HepG2 (cell line): ENCODE measurements at regions not wholly inside any gene's neighbourhood (a gene's known extent, or its start where the extent isn't known, plus 50 kb on each side); places are given as distances from the start of the nearest gene placed in this dataset.

Experiments used
- ATAC-seq: fragments of 200-7000 bp; cut with Tn5 transposase; 3 replicates; pipeline ENCODE4 v1.9.1; 2020; ENCODE audit warnings: mild to moderate bottlenecking, moderate library complexity
- BruUV-seq: library from RNA; stranded (reverse); fragments of 400-500 nt; replicated peaks from 2 replicates; lab custom pipeline; 2021; lab: Mats Ljungman, UMichigan
- CTCF ChIA-PET: fragments of 300-600 bp; formaldehyde crosslinking; extraction: SDS; loops from one replicate; lab custom pipeline; 2021; ENCODE audit warnings: low total read pairs, inconsistent platforms, low intra/inter-chr PET ratio; lab: Yijun Ruan, JAX
- POLR2A ChIA-PET: fragments of 350-600 bp; sonication (Branson Sonifier 250); formaldehyde crosslinking; loops from one replicate; lab custom pipeline; 2020; ENCODE audit warnings: antibody characterized with exemption, inconsistent platforms; lab: Yijun Ruan, JAX
- DNase-seq: peaks from one replicate; pipeline ENCODE4 v3.0.0-alpha.2; 2015; ENCODE audit warnings: low spot score
- FAIRE-seq: peaks from 3 replicates; lab custom pipeline; 2011; peaks lifted over from hg19 to GRCh38; lab: Jason Lieb, UNC
- H2AFZ ChIP-seq: one replicate; pipeline ENCODE4 v1.6.1; 2011; ENCODE audit warnings: low read length, inconsistent platforms
- H3K27ac ChIP-seq: fragments of 300-600 bp; 3 replicates; pipeline ENCODE4 v1.8.0; 2011; ENCODE audit warnings: mixed run types, mild to moderate bottlenecking, mixed read lengths, low read length, inconsistent platforms; ENCODE audit not compliant: insufficient read depth; ENCODE audit errors: extremely low read length
- H3K27me3 ChIP-seq, 2 experiments: fragments of 200-600 bp in 1 of 2; 2 replicates in 1 of 2; 3 replicates in 1 of 2; pipeline versions ENCODE4 v1.6.0 to v1.8.0; 2011; ENCODE audit warnings: low read length in 2 of 2, mild to moderate bottlenecking in 2 of 2, moderate library complexity in 2 of 2, inconsistent platforms in 1 of 2; ENCODE audit not compliant: insufficient read depth in 2 of 2, control insufficient read depth in 1 of 2
- H3K36me3 ChIP-seq, 2 experiments: fragments of 200-600 bp in 1 of 2; replicated peaks in 1 of 2; 2 replicates in 1 of 2; 3 replicates in 1 of 2; pipeline versions ENCODE4 v1.5.1 to v1.8.0; 2011; ENCODE audit warnings: low read length in 2 of 2, inconsistent platforms in 1 of 2; ENCODE audit not compliant: insufficient read depth in 2 of 2, control insufficient read depth in 1 of 2
- H3K4me1 ChIP-seq: 2 replicates; pipeline ENCODE4 v1.5.1; 2012; ENCODE audit warnings: low read length, inconsistent platforms; ENCODE audit not compliant: insufficient read depth
- H3K4me2 ChIP-seq: 2 replicates; pipeline ENCODE4 v1.6.0; 2011; ENCODE audit warnings: low read depth, low read length, inconsistent platforms
- H3K4me3 ChIP-seq, 3 experiments: fragments of 200-600 bp in 1 of 3; sonication (generic), shearing (Covaris generic) in 1 of 3; replicated peaks in 1 of 3; 2 replicates each; pipeline ENCODE4 v1.5.1; 2011 to 2016; ENCODE audit warnings: low read length in 3 of 3, inconsistent platforms in 2 of 3, low read depth in 2 of 3, mild to moderate bottlenecking in 2 of 3, control low read depth in 1 of 3, mixed read lengths in 1 of 3; ENCODE audit not compliant: insufficient read depth in 1 of 3
- H3K79me2 ChIP-seq: one replicate; pipeline ENCODE4 v1.6.1; 2011; ENCODE audit warnings: low read length, inconsistent platforms; ENCODE audit not compliant: insufficient read depth
- H3K9ac ChIP-seq: 2 replicates; pipeline ENCODE4 v1.6.0; 2011; ENCODE audit warnings: mild to moderate bottlenecking, low read depth, low read length, inconsistent platforms; ENCODE audit not compliant: insufficient read depth
- H3K9me3 ChIP-seq: 2 replicates; pipeline ENCODE4 v1.5.1; 2012; ENCODE audit warnings: mild to moderate bottlenecking, low read length
- H4K20me1 ChIP-seq: 2 replicates; pipeline ENCODE4 v1.6.0; 2011; ENCODE audit warnings: inconsistent platforms, mild to moderate bottlenecking, low read length, moderate library complexity; ENCODE audit not compliant: insufficient read depth
- ATAD3A ChIP-seq: sonication (generic); formaldehyde crosslinking; IDR thresholded peaks from 2 replicates; pipeline ENCODE4 v1.4.0; 2020; ENCODE audit warnings: missing genetic modification reagents
- PBX2 ChIP-seq: IDR thresholded peaks from 2 replicates; pipeline ENCODE4 v1.6.1; 2016; ENCODE audit warnings: control low read depth
- SUZ12 ChIP-seq: fragments of 150-350 bp; IDR thresholded peaks from 2 replicates; pipeline ENCODE4 v1.6.1; 2014; ENCODE audit warnings: low read depth, low read length
- TBX2 ChIP-seq: sonication (generic); formaldehyde crosslinking; IDR thresholded peaks from 2 replicates; pipeline ENCODE4 v1.5.0; 2020; ENCODE audit warnings: missing genetic modification reagents, mild to moderate bottlenecking, borderline replicate concordance
- ZBTB49 ChIP-seq: sonication (generic); formaldehyde crosslinking; IDR thresholded peaks from 2 replicates; pipeline ENCODE4 v1.4.0; 2020; ENCODE audit warnings: missing genetic modification reagents, borderline replicate concordance
- WGBS: methylation state at CpG from one replicate; pipeline ENCODE4 v1.1.6; 2017; ENCODE audit warnings: low lambda C conversion rate; 5-methylcytosine and 5-hydroxymethylcytosine counted together
- in situ Hi-C: cut with HindIII; loops from 2 replicates; pipeline ENCODE4 v1.10.0; 2017; ENCODE audit warnings: low pct_unique_long_range_greater_than_20kb; ENCODE audit not compliant: extremely low pct_ligation_motif_present
- intact Hi-C: fragments of 100-400 bp; cut with micrococcal nuclease; formaldehyde crosslinking; loops from one replicate; pipeline ENCODE4 v1.10.0; 2022; ENCODE audit not compliant: unreplicated experiment

- no peak for TF ChIP-seq ZBTB49 (CRISPR knock-in tag)
- no peak for TF ChIP-seq TBX2 (CRISPR knock-in tag)
These were observed 387.4 kb upstream of the CPEB2 start (continued) for GRCh38 chr4:14614840-14615239.

GRCh38 chr4:14615671-14616070 lies 386.6 kb upstream of the CPEB2 start:
- BruUV-seq: no TSS peak

More at GRCh38 chr4:14615671-14616070, 386.6 kb upstream of the CPEB2 start:
- Histone ChIP-seq H4K20me1 (no peaks in the 10 kb centered on the region), H2AFZ (no peak overlapping the region), H3K4me3 (no peak overlapping the region), H3K36me3 (no peaks in the 10 kb centered on the region), H3K27ac (no peak overlapping the region), H3K27me3 (no peaks in the 10 kb centered on the region), H3K79me2 (no peaks in the 10 kb centered on the region), H3K4me2 (no peak overlapping the region), H3K4me1 (no peaks in the 10 kb centered on the region), H3K9me3 (peaks cover 80% of the 10 kb centered on the region), H3K9ac (no peak overlapping the region)
- DNase-seq (no peak), FAIRE-seq (no peak), ATAC-seq (no peak)
- in situ Hi-C loops: no loop called here
- ChIA-PET POLR2A (no interaction called here), CTCF (no interaction called here)
- TF ChIP-seq SUZ12: no peak
- no peak for TF ChIP-seq PBX2 (CRISPR knock-in tag)
- no peak for TF ChIP-seq ATAD3A (CRISPR knock-in tag)
- under 1% methylated on average over 3 of the region's 3 CpGs for WGBS
- intact Hi-C loops: no loop called here
